ENCODE measurements at regions not wholly inside any gene's neighbourhood (a gene's known extent, or its start where the extent isn't known, plus 50 kb on each side); places are given as distances from the start of the nearest gene placed in this dataset.

DNA sequence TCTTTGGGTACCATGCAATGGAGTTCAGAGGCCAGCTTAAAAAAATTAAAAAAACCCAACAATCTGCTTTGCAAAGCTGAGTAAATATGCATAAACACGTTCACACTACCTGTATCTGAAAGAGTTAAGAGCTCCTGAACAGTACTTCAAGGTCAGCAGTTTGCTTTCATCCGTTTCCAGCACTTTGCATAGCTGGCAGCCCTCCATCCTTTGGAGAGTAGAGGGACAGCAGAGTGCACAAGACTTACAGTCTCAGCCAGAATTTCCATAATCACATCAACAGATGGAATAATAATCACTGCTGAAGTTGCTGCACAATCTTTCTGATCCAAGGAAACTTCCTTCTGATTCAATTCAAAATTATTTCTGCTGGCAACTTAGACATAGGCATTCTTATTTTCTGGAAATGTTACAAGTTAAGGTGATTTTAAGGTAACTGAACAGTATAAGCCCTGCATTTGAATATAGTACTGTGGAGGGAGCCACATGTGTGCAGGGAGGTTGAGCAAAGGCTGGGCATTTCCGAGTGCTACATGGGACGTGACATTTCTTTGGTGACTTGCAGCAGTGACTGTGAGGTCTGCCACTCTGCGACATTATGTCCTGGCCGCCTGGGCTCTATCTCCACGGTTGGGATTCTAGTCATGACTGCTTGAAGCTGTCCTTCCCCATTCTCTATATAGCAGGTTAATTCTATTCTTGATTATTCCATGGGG, 73.5 kb upstream of the EMCN start:
- TF ChIP-seq, protein P1, sequence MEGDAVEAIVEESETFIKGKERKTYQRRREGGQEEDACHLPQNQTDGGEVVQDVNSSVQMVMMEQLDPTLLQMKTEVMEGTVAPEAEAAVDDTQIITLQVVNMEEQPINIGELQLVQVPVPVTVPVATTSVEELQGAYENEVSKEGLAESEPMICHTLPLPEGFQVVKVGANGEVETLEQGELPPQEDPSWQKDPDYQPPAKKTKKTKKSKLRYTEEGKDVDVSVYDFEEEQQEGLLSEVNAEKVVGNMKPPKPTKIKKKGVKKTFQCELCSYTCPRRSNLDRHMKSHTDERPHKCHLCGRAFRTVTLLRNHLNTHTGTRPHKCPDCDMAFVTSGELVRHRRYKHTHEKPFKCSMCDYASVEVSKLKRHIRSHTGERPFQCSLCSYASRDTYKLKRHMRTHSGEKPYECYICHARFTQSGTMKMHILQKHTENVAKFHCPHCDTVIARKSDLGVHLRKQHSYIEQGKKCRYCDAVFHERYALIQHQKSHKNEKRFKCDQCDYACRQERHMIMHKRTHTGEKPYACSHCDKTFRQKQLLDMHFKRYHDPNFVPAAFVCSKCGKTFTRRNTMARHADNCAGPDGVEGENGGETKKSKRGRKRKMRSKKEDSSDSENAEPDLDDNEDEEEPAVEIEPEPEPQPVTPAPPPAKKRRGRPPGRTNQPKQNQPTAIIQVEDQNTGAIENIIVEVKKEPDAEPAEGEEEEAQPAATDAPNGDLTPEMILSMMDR (conservative IDR thresholded peaks at IDR 0.05; ENCODE audit: low read length), result no peak
- no peak overlapping the region for H3K4me3 ChIP-seq (ENCODE audit: low read length)
- DNase-seq (ENCODE audit: low read depth), result no peak

DNA sequence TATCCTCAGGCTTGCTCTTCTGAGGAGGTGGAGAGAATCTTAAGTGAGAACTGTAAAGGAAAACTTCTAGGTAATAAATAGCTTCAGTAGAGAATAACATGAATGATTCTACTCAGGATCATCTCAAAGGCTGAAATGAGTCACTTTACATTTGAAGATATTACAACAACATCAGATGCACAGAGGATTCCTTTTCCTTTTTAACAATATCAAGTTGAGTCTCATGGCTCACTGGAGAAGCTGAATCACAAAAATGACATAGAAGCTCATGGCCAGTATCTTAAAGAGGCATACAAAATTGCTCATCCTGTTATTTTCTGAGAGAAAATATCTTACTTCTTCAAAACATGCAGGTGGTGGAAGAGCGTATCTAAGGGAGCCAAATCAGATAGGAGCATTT, 72.5 kb upstream of the EMCN start:
- no peak overlapping the region for H3K4me3 ChIP-seq (ENCODE audit: low read length)
- TF ChIP-seq, protein P1 (conservative IDR thresholded peaks at IDR 0.05; ENCODE audit: low read length), result no peak
- no peak for DNase-seq (ENCODE audit: low read depth)

DNA sequence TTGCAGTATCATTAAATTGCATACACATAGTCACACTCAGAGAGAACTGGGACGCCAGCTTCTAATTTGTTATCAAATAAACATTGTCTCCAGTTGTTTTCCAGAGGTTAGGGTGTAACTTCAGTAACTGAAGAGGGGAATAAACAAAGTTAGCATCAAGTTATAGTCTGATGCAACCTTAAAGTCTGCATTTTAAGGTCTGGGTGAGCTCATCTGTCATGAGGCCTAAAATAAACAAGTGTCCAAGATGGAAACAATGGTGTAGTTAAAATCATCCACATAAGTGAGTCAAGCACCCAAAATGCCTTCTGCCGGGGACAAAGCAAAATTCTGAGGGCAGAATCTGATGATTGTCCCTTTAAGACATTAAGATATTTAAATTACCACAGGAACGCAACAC, 70.3 kb upstream of the EMCN start:
- TF ChIP-seq, protein P1 (conservative IDR thresholded peaks at IDR 0.05; ENCODE audit: low read length), result no peak
- DNase-seq (ENCODE audit: low read depth), result no peak
- no peak overlapping the region for H3K4me3 ChIP-seq (ENCODE audit: low read length)

DNA sequence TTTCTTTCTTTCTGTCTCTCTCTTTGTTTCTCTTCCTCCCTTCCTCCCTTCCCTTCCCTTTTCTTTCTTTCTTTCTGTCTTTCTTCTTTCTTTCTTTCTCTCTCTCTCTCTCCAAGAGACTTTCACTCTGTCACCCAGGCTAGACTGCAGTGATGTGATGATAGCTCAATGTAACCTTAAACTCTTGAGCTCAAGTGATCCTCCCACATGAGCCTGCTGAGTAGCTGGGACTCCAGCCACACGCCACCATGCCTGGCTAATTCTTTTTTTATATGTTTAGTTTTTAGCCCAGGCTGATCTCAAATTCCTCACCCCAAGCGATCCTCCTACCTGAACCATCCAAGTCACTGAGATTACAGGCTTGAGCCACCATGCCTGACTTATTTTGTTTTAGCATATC, 64.3 kb upstream of the EMCN start:
- no peak for DNase-seq (ENCODE audit: low read depth)
- TF ChIP-seq, protein P1 (conservative IDR thresholded peaks at IDR 0.05; ENCODE audit: low read length), result no peak

DNA sequence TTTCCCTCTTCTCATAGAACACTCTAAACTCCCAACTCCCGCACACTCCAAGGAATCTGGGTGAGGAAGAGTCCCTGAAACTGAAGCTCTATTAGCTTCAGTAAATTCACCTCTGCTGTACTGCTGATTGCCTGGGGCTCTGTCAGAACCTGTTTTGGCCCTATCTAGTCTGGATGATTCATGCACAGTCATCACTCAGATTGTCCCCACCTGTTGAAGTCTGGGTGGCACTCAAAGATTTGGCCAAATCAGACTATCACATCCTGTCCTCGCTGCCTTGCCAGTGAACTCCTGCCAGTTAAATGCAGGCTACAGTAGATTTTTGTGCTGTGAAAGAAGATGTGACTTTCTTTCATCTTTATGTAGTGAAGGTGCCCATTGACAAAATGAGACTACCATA, 63.5 kb upstream of the EMCN start:
- H3K4me3 ChIP-seq (ENCODE audit: low read length), result no peak overlapping the region
- TF ChIP-seq, protein P1 (conservative IDR thresholded peaks at IDR 0.05; ENCODE audit: low read length), result no peak

More for the DNA sequence above, 64.3 kb upstream of the EMCN start:
- H3K4me3 ChIP-seq (ENCODE audit: low read length), result no peak overlapping the region

DNA sequence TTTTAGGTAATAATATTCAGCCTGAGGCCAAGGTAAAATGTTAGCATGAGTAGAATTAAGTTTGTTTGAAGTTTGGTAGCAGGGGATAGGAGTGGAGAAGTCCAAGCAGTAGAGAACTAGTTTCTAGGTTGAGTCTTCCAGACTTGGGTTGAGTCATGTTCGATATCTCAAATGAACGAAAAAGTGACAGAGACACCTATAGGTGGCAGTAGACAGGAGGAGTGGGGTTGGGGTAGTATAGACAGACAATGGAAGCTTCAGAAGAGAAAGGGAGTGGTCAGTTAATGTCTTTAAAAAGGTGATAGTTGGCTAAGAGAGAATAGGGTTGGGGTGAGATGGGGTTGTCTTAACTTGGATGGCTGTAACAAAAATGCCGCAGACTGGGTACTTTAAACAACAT, 58.7 kb upstream of the EMCN start:
- H3K4me3 ChIP-seq (ENCODE audit: low read length), result no peak overlapping the region
- TF ChIP-seq, protein P1 (conservative IDR thresholded peaks at IDR 0.05; ENCODE audit: low read length), result no peak
- no peak for DNase-seq (ENCODE audit: low read depth)

More for the DNA sequence above, 63.5 kb upstream of the EMCN start:
- no peak for DNase-seq (ENCODE audit: low read depth)

DNA sequence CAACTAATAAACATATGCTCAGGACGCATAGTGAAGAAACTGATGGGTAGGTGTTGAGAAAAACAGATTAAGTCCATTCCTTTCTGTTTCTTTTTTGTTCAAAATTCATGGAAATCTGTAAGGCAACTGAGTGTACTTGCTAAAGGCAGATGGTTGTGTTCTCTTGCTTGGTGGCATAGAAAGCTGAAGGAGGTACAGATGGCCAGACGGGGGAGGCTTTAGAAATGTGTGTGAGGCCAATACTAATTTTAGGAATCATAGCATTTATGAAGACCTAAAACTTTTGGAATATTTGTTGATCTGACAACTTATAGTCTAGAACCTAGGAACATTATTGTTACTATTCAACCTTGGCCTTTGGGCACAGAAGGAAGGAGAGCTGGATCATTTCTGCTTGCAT, 56.8 kb upstream of the EMCN start:
- H3K4me3 ChIP-seq (ENCODE audit: low read length), result no peak overlapping the region
- TF ChIP-seq, protein P1 (conservative IDR thresholded peaks at IDR 0.05; ENCODE audit: low read length), result no peak
- DNase-seq (ENCODE audit: low read depth), result no peak
